HG03457 (cell line): ENCODE measurements at regions not wholly inside any gene's neighbourhood (a gene's known extent, or its start where the extent isn't known, plus 50 kb on each side); places are given as distances from the start of the nearest gene placed in this dataset.

Experiments
- ATAC-seq: cut with Tn5 transposase; IDR thresholded peaks from one replicate; pipeline ENCODE4 v1.9.1; 2021; ENCODE audit warnings: moderate number of reproducible peaks; ENCODE audit not compliant: unreplicated experiment

DNA sequence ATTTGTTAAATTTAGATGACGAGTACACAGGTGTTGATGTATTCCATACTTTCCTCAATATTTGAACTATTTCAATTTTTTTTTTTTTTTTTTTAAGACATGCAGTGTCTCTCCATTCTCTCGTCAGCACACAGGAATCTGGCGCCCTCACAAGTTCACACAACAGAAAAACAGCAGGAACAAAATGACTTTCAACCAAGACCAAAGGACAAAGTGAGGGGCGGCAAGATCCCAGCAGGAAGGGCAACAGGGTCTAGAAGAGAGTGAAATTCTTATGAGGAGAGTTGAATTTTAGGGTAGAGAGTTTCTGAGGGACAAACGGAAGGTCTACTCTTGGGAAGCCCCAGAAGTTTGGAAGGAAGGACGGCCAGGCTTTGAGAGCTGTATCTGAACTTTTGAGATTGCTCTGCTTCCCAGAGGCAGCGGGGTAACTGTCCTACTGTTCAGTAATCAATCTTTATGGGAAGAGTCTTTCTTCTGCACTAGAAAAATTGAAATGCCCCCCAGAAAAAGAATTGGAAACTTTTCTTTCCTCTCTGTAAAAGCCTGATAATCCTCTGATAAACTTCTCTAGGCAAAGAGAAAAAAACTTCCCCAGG, 760.2 kb downstream of the RAB28 start:
- no peak for ATAC-seq

DNA sequence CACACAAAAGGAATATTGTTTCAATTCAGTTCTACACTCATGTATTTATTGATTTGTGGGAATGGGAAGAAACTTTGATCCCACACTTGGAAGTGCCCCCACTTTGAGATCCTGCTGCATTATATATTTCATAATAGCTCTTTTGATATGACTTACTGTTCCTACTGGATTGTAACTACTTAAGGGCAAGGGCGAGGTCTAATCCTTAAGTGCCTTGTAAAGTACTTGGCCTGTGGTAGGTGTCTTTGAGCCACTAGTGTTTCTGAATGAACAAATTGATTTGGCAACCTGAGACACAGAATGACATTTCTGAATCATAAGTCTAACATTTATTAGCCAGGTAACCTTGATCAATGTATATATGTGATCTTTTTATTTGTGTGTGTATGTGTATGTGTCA, 767.2 kb downstream of the RAB28 start:
- ATAC-seq, result no peak

DNA sequence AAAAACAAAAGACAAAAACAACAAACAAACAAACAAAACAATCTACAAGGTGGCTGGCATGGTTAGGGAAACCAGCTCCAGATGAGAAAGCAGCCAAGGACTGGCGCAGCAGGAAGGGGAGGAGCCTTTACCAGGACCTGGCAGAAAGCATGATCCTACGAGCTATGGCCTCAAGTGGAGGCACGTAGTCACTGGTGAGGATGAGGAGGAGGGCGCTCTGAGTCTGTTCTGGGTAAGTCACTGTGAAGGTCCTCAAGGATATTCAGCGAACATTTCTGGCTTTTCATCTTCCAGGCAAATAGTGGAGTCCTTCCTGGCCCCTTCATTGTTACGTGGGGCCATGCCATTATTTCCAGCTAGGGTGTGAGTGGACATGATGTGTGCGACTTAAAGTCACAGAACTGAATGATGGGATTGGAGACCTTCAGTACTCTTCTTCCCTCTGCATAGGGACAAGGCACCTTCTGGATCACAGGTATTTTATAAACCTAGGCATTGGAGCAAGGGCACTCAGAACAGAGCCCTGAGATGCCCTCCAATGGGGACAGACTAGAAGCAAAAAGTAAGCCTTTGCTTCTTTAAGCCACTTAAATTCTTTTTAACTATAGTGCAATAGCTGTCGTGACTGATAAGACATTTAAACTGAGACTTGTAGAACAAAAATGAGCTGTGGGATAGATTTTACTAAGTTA, 771.3 kb downstream of the RAB28 start:
- ATAC-seq, result no peak

DNA sequence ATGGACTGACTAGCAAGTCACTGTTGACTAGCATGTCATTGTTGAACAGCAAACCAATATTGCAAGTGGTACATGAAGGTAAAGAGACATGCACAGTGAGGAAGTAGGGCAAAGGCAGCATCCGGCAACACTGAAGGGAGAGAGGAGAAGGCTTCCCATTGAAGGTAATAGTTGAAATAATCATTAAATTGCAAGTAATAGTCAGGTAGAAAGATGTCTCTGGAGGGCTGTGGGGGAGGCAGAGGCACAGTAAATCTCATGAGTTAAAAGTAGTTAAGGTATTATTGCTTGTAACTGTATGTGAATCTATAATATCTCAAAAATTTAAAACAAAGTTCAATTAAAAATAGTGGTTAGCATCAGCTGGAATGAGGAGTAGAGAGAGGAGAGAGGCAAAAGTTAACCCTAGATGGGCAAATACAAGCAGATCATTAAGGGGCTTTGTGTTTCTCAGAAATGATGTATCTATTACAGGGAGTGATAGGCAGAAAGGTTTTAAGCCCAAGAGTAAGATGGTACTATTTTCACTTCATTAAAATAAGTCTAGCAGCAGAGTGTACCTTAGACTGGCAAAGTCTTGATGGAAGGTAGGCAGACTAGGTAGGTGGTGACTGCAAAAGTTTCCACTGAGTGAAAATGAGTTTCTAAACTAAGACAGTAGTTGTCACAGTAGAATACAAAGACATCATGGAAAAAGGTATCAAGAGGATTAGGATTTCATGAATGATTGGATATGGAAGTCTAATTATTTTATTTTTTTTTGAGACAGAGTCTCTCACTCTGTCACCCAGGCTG, 776.6 kb downstream of the RAB28 start:
- no peak for ATAC-seq

DNA sequence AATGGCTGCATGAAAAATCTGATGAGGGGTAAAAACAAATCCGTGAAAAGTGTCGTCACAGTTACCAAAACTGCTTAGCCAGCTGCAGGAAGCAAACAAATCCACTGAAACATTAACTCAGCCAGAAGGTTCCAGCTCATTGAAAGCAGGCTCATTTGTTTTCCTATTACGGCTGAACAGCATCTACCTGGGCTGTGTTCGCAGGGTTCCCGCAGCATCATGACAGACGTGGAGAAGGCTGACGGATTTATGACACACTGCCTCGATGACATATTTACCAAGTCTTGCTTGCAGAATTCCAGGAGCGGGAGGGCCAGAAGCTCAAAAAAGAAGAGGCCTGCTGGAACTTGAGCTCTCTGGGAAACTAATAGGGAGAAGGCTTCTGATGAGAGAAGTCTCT, 781.1 kb downstream of the RAB28 start:
- no peak for ATAC-seq

DNA sequence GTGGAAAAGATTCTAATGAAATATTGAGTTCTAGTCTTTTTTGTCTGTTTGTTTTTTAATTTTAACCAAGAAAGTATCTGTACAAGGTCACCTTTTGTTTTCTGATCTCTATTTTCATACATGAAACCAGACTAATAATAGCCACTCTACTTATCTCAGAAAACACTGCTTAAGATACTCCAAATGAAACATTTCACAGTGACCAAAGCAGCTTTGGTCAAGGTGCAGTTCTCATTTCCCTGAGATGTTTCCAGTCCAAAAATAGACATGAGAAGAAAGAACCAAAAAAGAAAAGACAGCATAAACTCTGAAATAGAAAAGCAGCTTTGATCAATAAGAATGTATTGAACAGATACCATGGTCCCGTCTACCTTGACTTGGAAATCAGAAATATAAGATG, 782.8 kb downstream of the RAB28 start:
- ATAC-seq, result no peak

DNA sequence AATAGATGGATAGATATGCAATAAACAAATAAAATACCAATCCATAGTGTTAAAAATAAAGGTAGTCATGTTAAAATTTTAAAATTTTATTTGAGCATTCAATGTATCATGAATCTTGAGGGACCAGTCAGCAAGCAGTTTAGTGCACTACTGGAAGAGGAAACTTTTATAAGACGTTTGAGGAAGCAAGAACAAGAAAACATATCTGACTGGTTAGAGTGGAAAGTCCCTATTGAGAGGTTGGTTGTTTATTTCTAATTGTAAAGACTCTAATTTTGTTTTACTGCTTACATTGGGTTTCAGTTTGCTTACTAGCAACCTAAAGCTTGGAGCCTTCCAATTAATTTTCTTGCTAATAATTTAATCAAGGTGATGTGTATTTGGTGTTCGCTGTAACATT, 786.2 kb downstream of the RAB28 start:
- ATAC-seq, result no peak

DNA sequence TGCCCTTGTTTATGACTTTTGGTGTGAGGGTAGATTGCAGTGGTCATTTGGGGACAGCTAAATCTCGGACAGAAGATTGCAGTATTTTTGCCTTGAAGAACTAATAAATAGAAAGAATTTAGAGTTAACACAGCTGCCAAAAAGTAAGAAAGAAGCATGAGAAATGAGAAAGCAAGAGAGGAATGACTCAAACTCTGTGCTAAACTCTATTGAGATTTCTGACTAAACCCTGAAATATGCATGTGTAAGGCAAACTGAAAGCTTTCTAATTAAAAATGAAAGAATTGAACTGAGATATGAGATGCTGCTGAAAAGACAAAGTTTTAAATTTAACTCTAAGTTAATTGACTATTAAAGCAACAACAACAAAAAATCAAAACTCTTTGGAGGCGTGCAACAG, 791.3 kb downstream of the RAB28 start:
- ATAC-seq, result no peak

DNA sequence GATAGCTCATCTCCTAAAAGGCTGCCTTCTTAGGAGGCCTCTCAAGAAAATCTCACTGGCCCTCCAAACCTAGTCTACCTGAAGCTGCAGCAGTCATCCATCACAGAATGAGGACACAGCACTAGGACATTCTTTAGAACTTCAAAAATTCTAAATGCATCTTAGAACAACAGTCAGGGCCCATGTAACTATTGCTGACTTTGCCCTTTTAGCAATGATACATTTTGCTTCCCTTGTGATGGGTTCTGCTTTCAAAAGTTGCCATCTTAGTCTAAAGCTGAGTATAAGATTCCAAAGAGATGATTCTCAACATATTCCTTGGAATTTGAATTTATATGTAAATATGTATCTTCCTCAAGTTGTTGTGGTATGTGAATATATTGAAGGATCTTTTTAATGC, 793.0 kb downstream of the RAB28 start:
- no peak for ATAC-seq

DNA sequence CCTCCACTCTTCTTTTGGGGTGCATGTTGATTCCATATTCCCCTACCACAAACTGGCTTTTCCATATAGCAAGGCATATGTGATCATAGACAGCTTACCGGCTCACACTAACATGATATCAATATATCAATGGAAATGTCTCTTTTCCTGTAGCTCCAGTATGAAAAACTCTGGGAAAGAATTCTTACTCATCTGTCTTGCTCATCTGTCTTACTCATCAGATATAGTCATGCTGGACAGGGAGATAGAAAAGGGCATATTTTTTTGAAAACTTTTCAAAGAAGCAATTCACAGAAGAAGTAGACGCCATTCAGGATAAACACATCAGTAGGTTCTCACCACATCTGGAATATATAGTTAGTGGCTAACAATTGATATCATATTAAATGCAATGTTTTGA, 794.7 kb downstream of the RAB28 start:
- ATAC-seq, result no peak

DNA sequence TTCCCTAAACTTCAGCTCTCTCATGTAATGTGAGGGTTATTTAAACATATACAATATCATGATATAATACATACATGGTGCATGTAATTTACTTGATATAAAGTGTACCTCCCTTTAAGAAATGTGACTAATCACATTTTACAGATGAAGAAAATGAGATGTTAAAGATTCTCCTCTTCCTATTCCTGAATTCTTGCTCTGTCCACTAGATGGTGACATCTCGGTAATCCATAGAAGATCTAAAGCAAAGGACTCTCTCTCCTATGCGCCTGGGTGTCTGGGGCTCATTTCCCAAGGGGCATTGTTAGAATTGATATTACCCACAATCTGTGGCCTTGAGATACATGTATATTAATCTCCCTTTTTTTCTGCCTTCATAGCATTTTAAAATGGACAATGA, 804.9 kb downstream of the RAB28 start:
- ATAC-seq, result no peak

DNA sequence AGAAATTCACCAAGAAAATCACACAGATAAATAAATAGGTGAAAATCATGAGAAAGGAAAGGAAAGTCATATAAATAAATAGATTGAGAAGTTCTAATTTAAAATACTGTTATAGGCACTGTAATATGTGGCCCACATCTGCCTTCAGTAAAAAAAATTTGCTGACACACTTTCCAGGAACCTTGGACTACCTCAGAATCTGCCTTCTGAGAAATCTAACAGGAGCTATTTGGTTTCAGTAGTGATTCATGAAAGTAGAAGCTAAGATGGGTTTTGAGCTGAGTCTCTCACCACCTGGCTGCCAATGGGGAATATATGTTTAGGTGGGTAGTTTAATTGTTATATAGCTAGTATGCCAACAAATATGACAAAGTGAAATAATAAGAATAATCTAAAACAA, 810.0 kb downstream of the RAB28 start:
- ATAC-seq, result no peak

DNA sequence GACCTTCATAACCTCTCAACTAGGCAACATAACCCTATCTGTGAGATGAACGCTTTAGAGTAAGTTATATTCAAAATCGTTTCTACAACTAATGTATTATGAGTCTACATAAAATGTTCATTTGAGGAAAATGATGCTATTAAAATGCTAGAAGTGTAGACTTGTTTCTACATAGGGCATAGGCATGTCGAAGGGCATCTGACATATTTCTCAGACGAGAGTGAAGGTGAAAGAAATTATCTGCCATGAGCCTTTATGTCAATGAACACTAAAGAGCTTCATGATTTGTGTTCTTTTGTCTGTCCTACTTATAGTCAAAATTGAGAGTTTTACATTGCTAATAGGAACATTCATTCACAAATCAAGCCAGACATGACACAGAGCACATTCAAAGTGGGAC, 811.8 kb downstream of the RAB28 start:
- ATAC-seq, result no peak

DNA sequence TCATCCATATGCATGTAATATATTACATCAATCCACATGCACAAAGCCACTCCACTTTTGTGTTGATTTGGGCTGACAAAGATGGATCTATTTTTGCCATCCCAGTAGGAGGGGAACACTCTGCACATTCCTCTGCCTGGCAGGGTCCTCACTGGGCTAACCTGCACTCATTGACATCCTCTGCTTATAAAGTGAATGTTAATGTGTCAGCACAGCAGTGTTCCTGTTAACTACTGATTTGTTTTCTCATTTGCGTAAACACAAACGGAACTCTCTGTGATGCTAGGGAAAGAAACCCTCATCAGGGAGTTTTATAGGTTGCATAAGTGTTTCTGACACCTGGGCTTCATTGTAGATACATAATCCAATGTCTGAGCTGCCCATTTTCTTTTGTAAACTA, 826.0 kb downstream of the RAB28 start:
- no peak for ATAC-seq

DNA sequence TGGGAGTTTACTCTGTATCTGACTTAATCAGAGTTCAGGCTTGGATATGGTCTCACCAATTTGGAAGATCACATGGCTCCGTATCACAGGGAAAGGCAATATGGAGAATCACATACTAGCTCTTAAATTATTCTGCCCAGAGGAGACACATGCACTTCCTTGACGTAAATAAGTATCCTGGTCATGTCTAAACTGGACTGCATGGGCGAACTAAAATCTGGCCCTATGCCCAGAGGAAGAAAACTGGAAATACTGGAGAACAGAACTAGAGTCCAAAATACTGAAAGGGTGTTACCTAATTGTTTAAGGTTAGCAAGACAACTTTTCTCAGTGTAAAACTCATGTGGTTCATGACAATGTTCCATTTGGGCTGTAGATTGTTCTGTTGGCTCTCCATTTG, 832.3 kb downstream of the RAB28 start:
- no peak for ATAC-seq

DNA sequence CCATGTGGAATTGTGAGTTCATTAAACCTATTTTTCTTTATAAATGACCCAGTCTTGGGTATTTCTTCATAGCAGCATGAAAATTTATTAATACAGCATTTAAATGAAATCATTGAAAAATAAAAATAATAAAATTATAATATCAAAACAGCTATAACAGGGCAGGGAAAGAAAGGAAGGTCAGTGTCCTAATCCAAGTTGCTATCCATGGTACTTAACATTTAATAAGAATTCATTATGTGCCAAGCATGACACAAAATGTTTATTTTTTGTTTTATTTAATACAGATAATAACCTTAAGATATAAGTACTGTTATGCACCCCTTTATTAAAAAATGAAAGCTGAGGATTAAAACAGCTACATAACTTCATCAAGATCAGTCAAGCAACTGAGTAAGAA, 838.4 kb downstream of the RAB28 start:
- ATAC-seq, result no peak

DNA sequence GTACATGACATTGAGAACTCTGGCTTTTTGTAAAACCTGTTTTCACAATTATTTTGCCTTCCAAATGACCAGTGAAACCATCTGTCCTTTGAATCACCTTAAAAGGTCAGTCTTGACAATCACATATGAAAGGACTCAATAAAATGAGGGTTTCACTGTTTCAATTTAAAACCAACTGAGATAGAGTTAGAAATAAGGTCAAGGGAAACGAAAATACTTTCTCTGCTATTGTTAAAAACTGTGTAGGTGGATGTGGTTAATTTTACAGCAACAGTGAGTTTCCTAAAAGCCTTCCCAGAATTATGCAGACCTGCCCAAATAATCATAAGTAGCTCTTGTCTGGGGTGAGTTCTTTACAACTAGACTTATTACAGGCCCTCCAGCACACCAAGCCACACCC, 839.9 kb downstream of the RAB28 start:
- no peak for ATAC-seq

DNA sequence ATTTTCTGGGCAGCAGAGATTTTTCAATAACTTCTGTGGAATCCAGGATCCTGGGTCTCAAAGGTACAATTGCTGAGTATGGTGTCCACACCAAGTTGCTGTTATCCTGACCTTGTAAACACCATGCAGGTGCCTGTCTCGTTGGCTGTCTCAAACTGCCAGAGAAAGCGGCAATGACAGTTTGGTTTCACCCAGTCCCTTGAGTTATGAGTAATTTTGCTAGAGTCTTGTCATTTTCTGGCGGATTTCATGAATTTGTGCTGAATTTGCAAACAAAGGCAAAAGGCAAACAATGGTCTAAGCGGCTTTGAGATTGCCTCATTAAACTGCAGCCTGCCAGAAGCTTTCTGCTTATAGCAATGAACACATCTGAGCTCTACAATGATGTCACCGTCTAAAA, 847.9 kb downstream of the RAB28 start:
- ATAC-seq, result no peak

DNA sequence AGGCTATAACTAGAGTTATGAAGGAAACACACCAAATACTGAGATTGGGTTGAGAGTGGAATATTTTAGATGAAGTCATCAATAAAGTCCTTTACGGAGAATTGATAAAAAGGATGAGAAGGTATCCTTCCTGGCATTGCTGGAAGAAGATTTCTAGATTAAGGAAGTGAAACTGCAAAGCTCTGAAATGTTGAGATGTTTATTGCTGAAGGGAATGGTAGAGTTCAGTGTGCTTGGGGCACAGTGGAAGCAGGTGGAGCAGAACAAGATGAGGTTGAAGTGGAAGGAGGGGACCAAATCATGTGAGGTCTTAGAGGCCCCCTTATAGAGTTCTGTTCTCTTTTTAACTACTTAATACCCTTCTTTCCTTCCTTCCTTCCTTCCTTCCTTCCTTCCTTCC, 848.5 kb downstream of the RAB28 start:
- ATAC-seq, result no peak

DNA sequence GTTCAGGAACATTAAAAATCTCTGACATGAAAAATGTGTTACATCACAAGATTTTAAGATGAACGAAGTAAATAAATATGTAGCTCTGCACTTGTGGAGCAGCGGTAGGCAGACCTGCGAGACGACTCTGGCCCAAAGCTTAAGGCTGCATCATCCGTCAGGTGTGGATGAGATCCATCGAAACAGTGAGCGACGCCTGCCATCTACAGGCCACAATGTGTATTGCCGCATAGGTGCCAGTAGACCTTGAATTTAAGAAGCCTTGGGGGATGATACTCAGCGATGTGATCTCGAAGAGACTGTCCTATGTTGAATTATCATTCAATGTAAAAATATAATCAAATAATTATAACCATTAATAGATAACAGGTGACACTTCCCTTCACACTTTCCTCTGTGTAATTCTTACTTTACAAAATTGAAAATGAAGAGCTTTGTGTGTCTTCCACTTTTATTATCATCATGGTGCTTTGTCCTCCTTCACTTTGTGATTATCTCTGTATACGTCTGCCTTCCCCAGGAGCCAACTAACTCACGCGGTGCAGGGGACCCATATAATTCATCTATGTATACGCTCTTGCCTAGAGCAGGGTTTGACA, 851.0 kb downstream of the RAB28 start:
- peak; percentile 91 for ATAC-seq

DNA sequence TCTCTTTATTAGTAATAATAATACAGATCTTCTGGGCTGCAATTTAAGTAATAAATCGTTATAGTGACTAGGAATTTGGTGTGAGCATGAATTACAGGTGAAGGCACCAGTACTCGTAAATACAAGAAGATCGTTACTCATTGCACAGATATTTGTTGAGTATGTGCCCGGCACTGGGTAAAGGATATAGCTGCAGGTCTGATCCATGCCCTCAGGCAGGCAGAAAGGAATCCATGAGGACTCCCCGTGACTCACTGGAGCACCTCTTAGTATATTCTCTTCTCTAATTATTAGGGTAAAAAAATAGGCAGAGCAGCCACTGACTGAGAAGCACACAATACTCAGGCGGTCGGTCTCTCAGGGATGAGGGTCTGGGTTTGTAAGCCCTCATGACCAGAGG, 868.3 kb downstream of the RAB28 start:
- ATAC-seq, result no peak

DNA sequence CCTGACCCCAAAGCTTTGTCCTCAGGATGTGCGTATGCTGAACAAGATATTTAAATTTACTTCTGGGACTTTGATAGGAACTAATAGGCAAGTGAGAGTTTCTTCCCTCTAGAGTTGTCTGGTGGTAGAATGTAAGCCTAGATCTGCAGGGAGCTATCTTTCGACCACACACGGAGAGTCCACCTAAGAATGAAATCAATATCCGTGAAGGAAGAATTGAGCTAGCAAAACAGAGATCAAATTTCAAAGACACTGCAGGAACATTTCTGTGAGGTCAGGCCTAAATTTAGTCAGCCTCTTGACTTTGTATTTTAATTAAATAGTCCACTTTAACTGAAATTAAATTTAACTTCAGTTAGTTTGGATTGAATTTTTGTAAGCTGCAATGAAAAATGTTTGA, 871.3 kb downstream of the RAB28 start:
- ATAC-seq, result no peak
